ENCODE measurements at regions not wholly inside any gene's neighbourhood (a gene's known extent, or its start where the extent isn't known, plus 50 kb on each side); places are given as distances from the start of the nearest gene placed in this dataset.

DNA sequence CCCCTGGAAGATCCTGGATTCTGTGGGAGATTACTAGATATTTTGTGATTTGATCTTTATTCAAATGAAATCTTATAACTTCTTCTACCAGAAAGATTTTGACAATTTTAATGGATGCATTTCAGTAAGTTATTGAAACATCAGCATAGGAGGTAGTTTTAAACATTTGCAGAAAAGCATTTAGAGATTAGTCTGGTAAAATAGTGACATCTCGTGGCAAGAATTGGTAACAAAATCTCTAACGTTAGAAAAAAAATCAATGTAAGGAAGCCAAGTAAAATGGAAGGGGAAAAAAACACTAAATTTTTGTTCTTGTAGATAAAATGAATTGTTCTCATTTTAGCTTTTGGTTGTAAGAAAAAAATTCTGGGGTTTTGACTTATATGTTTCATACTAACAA, 73.3 kb downstream of the TASL start:
- peak; percentile 11 for DNase-seq

GRCh38 chrX:30495468-30495867, 82.1 kb downstream of the TASL start:
- no peak for DNase-seq

- no peak for DNase-seq
Measured at GRCh38 chrX:30493348-30493747, 84.2 kb downstream of the TASL start.

- no peak for DNase-seq
Measured at GRCh38 chrX:30489323-30489722, 88.2 kb downstream of the TASL start.

GRCh38 chrX:30488092-30488491, 89.5 kb downstream of the TASL start:
- DNase-seq = no peak

- no peak for DNase-seq
Measured at GRCh38 chrX:30483996-30484395, 93.6 kb downstream of the TASL start.

DNA sequence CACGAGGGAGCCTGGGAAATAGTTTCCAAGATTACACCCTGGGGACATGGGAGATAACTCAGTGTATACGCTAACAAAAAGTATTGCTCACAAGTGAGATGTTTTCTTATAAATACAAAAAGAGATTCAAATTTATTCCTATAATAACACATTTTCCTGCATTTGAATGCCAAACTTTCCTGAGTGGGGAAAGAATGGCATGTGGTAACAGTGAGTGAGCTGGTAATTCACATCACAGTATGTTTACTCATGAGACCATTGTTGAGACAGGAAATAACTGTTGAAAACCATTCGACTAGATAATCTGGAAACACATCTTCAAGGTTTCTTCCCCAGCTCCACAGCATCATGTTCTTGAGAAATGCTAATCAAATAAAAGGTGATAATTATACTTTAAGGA, 109.1 kb downstream of the TASL start:
- no peak for DNase-seq

Data from EL (cell line).